Urinary bladder (tissue), 3 donors: ENCODE measurements at regions not wholly inside any gene's neighbourhood (a gene's known extent, or its start where the extent isn't known, plus 50 kb on each side); places are given as distances from the start of the nearest gene placed in this dataset.

ENCODE experiments used
- DNase-seq: peaks from one replicate; pipeline ENCODE4 v3.0.0-alpha.2; 2015; ENCODE audit errors: extremely low spot score
- H3K27ac ChIP-seq: one replicate; pipeline ENCODE4 v1.5.1; 2013; ENCODE audit warnings: low read depth, mild to moderate bottlenecking, moderate library complexity
- H3K36me3 ChIP-seq: one replicate; pipeline ENCODE4 v1.6.1; 2013; ENCODE audit warnings: mild to moderate bottlenecking, moderate library complexity; ENCODE audit not compliant: insufficient read depth
- H3K4me1 ChIP-seq: one replicate; pipeline ENCODE4 v1.6.1; 2013; ENCODE audit warnings: mild to moderate bottlenecking, moderate library complexity; ENCODE audit not compliant: insufficient read depth
- H3K4me3 ChIP-seq: one replicate; pipeline ENCODE4 v1.5.1; 2013; ENCODE audit warnings: low read depth, low read length
- WGBS: extraction: QIAGEN DNeasy Blood & Tissue Kit; methylation state at CpG from one replicate; pipeline ENCODE4 v1.1.7; 2013; 5-methylcytosine and 5-hydroxymethylcytosine counted together
- donor health status: healthy with polysubstance abuse.
- donor health status: healthy.

- H3K4me1 ChIP-seq = no peaks in the 10 kb centered on the region
- DNase-seq = no peak
- WGBS = 90% methylated on average over 1 of the region's 1 CpG
- no peak overlapping the region for H3K27ac ChIP-seq
- no peak overlapping the region for H3K4me3 ChIP-seq
- no peaks in the 10 kb centered on the region for H3K36me3 ChIP-seq
These were observed 276.6 kb downstream of the DTWD2 start for GRCh38 chr5:118711727-118712126.

- no peaks in the 10 kb centered on the region for H3K36me3 ChIP-seq
- WGBS = 71% methylated on average over 4 of the region's 4 CpGs
- H3K4me3 ChIP-seq = no peak overlapping the region
- no peak overlapping the region for H3K27ac ChIP-seq
- no peaks in the 10 kb centered on the region for H3K4me1 ChIP-seq
- DNase-seq = no peak
These were observed 282.2 kb downstream of the DTWD2 start for GRCh38 chr5:118705959-118706667.

GRCh38 chr5:118703241-118703640 is 285.1 kb downstream of the DTWD2 start:
- Histone ChIP-seq H3K27ac (no peak overlapping the region), H3K4me3 (no peak overlapping the region), H3K4me1 (no peaks in the 10 kb centered on the region), H3K36me3 (no peaks in the 10 kb centered on the region)
- WGBS = 83% methylated on average over 2 of the region's 2 CpGs
- no peak for DNase-seq

GRCh38 chr5:118701791-118702190 is 286.6 kb downstream of the DTWD2 start:
- no peak overlapping the region for H3K27ac ChIP-seq
- no peak for DNase-seq
- H3K4me1 ChIP-seq = no peaks in the 10 kb centered on the region
- no peaks in the 10 kb centered on the region for H3K36me3 ChIP-seq
- H3K4me3 ChIP-seq = no peak overlapping the region

GRCh38 chr5:118700510-118700909 is 287.8 kb downstream of the DTWD2 start:
- H3K4me3 ChIP-seq = no peak overlapping the region
- DNase-seq = no peak
- H3K27ac ChIP-seq = no peak overlapping the region
- H3K36me3 ChIP-seq = no peaks in the 10 kb centered on the region
- WGBS = 45% methylated on average over 2 of the region's 2 CpGs
- no peaks in the 10 kb centered on the region for H3K4me1 ChIP-seq

- DNase-seq = no peak
- H3K4me1 ChIP-seq = no peaks in the 10 kb centered on the region
- H3K27ac ChIP-seq = no peak overlapping the region
- H3K4me3 ChIP-seq = no peak overlapping the region
- 41% methylated on average over 2 of the region's 2 CpGs for WGBS
- H3K36me3 ChIP-seq = no peaks in the 10 kb centered on the region
These were observed 289.6 kb downstream of the DTWD2 start for GRCh38 chr5:118698774-118699173.

- no peak for DNase-seq
- 85% methylated on average over 2 of the region's 2 CpGs for WGBS
- H3K27ac ChIP-seq = no peak overlapping the region
- H3K4me3 ChIP-seq = no peak overlapping the region
- no peaks in the 10 kb centered on the region for H3K4me1 ChIP-seq
- no peaks in the 10 kb centered on the region for H3K36me3 ChIP-seq
These were observed 292.3 kb downstream of the DTWD2 start for GRCh38 chr5:118696076-118696475.

GRCh38 chr5:118692811-118693342 is 295.5 kb downstream of the DTWD2 start:
- H3K36me3 ChIP-seq = no peaks in the 10 kb centered on the region
- no peak overlapping the region for H3K27ac ChIP-seq
- no peak overlapping the region for H3K4me3 ChIP-seq
- DNase-seq = no peak
- WGBS = 77% methylated on average over 4 of the region's 4 CpGs
- no peaks in the 10 kb centered on the region for H3K4me1 ChIP-seq

GRCh38 chr5:118687661-118688621 is 300.4 kb downstream of the DTWD2 start:
- Histone ChIP-seq H3K4me3 (no peak overlapping the region), H3K27ac (no peak overlapping the region), H3K36me3 (no peaks in the 10 kb centered on the region), H3K4me1 (no peaks in the 10 kb centered on the region)
- 73% methylated on average over 5 of the region's 5 CpGs for WGBS
- DNase-seq = no peak

- H3K36me3 ChIP-seq = no peaks in the 10 kb centered on the region
- H3K4me3 ChIP-seq = no peak overlapping the region
- 98% methylated on average over 1 of the region's 1 CpG for WGBS
- H3K4me1 ChIP-seq = no peaks in the 10 kb centered on the region
- DNase-seq = no peak
- no peak overlapping the region for H3K27ac ChIP-seq
These were observed 301.2 kb downstream of the DTWD2 start for GRCh38 chr5:118687100-118687499.

- H3K27ac ChIP-seq = no peak overlapping the region
- no peaks in the 10 kb centered on the region for H3K36me3 ChIP-seq
- DNase-seq = no peak
- no peaks in the 10 kb centered on the region for H3K4me1 ChIP-seq
- no peak overlapping the region for H3K4me3 ChIP-seq
- WGBS = 74% methylated on average over 2 of the region's 2 CpGs
These were observed 306.7 kb downstream of the DTWD2 start for GRCh38 chr5:118681655-118682054.

- no peaks in the 10 kb centered on the region for H3K36me3 ChIP-seq
These were observed 308.9 kb downstream of the DTWD2 start for GRCh38 chr5:118679264-118679940.

GRCh38 chr5:118678746-118679145 is 309.6 kb downstream of the DTWD2 start:
- 46% methylated on average over 3 of the region's 3 CpGs for WGBS
- H3K27ac ChIP-seq = no peak overlapping the region
- no peaks in the 10 kb centered on the region for H3K36me3 ChIP-seq

More at GRCh38 chr5:118679264-118679940, 308.9 kb downstream of the DTWD2 start:
- 33% methylated on average over 6 of the region's 6 CpGs for WGBS
- DNase-seq = no peak
- no peak overlapping the region for H3K27ac ChIP-seq
- no peaks in the 10 kb centered on the region for H3K4me1 ChIP-seq
- no peak overlapping the region for H3K4me3 ChIP-seq

More at GRCh38 chr5:118678746-118679145, 309.6 kb downstream of the DTWD2 start:
- Histone ChIP-seq H3K4me1 (no peaks in the 10 kb centered on the region), H3K4me3 (no peak overlapping the region)
- DNase-seq = no peak
